ENCODE measurements at regions not wholly inside any gene's neighbourhood (a gene's known extent, or its start where the extent isn't known, plus 50 kb on each side); places are given as distances from the start of the nearest gene placed in this dataset.
A peak's percentile ranks its signal among the peaks of the same experiment; 100 is the strongest.

DNA sequence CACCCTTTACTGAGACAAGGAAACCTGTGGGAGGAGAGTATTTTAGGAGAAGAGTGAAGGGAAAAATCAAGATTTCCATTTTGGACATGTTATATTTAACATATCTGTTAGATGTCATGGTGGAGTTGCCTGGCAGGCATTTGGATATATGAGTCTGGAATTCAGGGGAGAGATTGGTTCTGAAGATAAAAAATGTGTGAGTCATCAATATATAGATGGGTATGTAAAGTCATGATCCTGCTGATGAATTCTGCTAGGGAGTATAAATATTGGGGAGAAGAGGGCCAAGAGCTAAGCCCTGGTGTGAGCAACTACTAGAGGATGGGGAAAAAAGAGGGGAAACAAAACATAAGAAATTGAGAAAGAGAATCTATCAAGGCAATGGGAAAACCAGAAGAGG, 151.3 kb upstream of the SOX9 start:
- intact Hi-C loops (cut with DNase I; ENCODE audit: low total_unique reads): no loop called here
- Histone ChIP-seq H3K9me3 (no peaks in the 10 kb centered on the region), H3K4me1 (peaks cover 0 to 5% (median under 1%) of the 10 kb centered on the region in 4 donors), H3K4me3 (no peak overlapping the region), H3K27me3 (no peaks in the 10 kb centered on the region), H3K27ac (no peak overlapping the region), H3K36me3 (no peaks in the 10 kb centered on the region)
- no peak for DNase-seq
- TF ChIP-seq, protein P1, sequence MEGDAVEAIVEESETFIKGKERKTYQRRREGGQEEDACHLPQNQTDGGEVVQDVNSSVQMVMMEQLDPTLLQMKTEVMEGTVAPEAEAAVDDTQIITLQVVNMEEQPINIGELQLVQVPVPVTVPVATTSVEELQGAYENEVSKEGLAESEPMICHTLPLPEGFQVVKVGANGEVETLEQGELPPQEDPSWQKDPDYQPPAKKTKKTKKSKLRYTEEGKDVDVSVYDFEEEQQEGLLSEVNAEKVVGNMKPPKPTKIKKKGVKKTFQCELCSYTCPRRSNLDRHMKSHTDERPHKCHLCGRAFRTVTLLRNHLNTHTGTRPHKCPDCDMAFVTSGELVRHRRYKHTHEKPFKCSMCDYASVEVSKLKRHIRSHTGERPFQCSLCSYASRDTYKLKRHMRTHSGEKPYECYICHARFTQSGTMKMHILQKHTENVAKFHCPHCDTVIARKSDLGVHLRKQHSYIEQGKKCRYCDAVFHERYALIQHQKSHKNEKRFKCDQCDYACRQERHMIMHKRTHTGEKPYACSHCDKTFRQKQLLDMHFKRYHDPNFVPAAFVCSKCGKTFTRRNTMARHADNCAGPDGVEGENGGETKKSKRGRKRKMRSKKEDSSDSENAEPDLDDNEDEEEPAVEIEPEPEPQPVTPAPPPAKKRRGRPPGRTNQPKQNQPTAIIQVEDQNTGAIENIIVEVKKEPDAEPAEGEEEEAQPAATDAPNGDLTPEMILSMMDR (IDR thresholded peaks at IDR 0.05): no peak
- TF ChIP-seq POLR2AphosphoS5 (IDR thresholded peaks at IDR 0.05) (no peak), EP300 (IDR thresholded peaks at IDR 0.05) (no peak), POLR2A (IDR thresholded peaks at IDR 0.05) (no peak)

DNA sequence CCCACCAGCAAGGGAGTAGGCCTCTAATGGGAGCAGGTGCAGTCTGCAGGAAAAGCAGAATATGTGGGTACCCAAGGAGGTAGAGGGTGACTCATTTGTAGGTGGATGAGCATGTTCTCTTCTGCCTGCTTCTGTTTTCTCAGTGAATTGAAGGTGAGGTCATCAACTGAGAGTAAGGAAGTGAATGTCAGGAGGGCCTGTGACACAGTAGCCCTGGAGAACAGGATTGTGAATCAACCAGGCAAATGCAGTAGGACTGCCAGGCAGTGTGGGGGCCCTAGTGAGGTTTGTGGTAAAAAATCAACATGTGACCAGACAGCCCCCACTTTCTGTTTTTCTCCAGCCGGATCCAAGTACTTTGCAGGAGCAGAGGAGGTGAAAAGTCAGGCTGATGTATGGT, 150.5 kb upstream of the SOX9 start:
- Histone ChIP-seq H3K4me1 (peaks cover 0 to 13% (median 5%) of the 10 kb centered on the region in 4 donors), H3K27ac (no peak overlapping the region), H3K9me3 (no peaks in the 10 kb centered on the region), H3K36me3 (no peaks in the 10 kb centered on the region), H3K27me3 (no peaks in the 10 kb centered on the region), H3K4me3 (no peak overlapping the region)
- 63 to 89% (median 74%) methylated on average over 1 of the region's 1 CpG for WGBS, 5 donors
- TF ChIP-seq POLR2A (IDR thresholded peaks at IDR 0.05) (no peak), EP300 (IDR thresholded peaks at IDR 0.05) (no peak), POLR2AphosphoS5 (IDR thresholded peaks at IDR 0.05) (no peak)
- DNase-seq: peak in 1 of 2 donors; percentile 3
- intact Hi-C loops (cut with DNase I; ENCODE audit: low total_unique reads): no loop called here

DNA sequence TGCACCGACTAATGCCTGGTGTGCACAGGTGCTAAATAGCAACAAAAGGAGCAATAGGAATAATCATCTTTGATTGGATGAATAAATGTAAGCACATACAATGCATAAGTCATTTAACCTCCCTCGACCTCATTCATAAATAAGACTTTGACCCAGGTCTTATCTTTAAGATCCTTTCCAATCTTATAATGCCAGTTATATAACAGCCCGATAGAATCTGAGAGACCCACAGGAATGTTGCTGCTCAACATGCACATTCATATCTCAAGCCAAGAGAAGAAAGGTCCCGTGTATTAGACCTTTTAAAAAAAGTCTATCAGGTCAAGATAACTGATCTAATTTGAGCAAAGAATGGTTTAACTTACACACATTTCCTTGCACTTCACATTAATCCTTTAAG, 146.8 kb upstream of the SOX9 start:
- Histone ChIP-seq H3K27ac (no peak overlapping the region), H3K4me1 (peaks cover 0 to 13% (median 7%) of the 10 kb centered on the region in 4 donors), H3K4me3 (no peak overlapping the region), H3K36me3 (no peaks in the 10 kb centered on the region), H3K27me3 (no peaks in the 10 kb centered on the region), H3K9me3 (no peaks in the 10 kb centered on the region)
- 33 to 57% (median 45%) methylated on average over 4 of the region's 4 CpGs for WGBS, 5 donors
- intact Hi-C loops (cut with DNase I; ENCODE audit: low total_unique reads): no loop called here
- TF ChIP-seq, protein P1 (IDR thresholded peaks at IDR 0.05): no peak
- no peak for TF ChIP-seq POLR2A (IDR thresholded peaks at IDR 0.05)
- no peak for TF ChIP-seq EP300 (IDR thresholded peaks at IDR 0.05)
- no peak for TF ChIP-seq POLR2AphosphoS5 (IDR thresholded peaks at IDR 0.05)
- no peak for DNase-seq

DNA sequence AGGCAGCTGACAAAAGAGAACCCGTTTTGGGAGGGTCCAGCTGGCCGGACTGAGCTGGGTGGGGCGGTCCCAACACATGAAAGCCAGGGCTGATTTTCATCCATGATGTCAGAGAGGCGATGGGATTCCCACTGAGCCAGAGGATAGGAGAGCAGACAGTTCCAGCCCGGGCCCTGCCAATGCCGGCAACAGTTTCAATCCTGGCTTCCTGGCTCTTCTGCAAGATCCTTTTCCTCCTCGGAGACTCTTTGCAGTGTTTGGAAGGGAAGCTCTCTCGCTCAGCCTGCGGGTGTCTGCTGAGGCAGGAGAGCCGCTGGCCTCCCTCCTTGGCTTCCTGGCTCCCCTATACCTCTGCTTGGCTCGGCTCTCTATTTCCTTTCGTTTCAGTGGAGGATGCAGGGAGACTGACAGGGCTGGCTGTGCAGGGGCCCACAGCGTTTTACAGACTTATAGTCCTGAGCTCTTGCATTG, 145.5 kb upstream of the SOX9 start:
- no peaks in the 10 kb centered on the region for H3K27me3 ChIP-seq
- TF ChIP-seq, protein P1 (IDR thresholded peaks at IDR 0.05): no peak
- TF ChIP-seq POLR2AphosphoS5 (IDR thresholded peaks at IDR 0.05) (no peak), EP300 (IDR thresholded peaks at IDR 0.05) (no peak), POLR2A (IDR thresholded peaks at IDR 0.05) (no peak)
- peak overlapping the region; percentile 2 to 79 (median 70) for H3K27ac ChIP-seq
- no peaks in the 10 kb centered on the region for H3K36me3 ChIP-seq
- WGBS, 5 donors: 35 to 64% (median 50%) methylated on average over 7 to 13 of the region's 13 CpGs
- intact Hi-C loops (cut with DNase I; ENCODE audit: low total_unique reads): no loop called here
- H3K4me1 ChIP-seq: peaks cover 0 to 13% (median 7%) of the 10 kb centered on the region in 4 donors
- peak overlapping the region; percentile 27 to 36 (median 32) for H3K4me3 ChIP-seq
- H3K9me3 ChIP-seq: no peaks in the 10 kb centered on the region
- peak in 1 of 2 donors; percentile 77 for DNase-seq

DNA sequence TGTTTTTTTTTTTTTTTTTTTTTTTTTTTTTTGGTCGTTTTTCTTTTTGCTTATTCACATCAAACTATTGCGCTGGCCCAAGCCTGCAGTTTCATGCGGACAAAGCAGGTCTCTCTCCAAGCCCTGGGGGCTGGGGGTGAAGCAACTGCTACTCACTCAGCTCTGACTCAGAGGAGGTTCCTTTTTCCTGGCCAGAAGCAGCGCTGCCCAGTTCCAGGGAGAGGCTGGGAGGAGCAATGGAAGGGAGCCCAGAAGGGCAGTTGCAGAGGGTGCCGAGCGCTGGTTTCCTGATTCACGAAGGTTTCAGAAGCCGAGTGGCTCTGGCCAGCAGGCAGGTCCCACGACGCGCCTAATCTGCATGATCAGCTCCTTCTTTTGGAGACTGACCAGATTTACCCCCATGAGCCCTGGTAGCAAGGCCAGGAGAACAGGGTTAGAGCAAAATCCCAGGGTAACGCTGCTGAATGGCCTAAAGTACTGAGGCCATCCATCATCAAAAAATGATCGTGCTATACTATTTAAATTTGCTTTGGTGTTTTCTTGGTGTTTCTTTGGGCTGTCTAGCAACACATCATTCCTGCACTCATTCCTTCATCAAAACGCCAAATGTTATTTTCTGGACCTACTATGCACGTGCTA, 144.7 kb upstream of the SOX9 start:
- intact Hi-C loops (cut with DNase I; ENCODE audit: low total_unique reads): no loop called here
- Histone ChIP-seq H3K36me3 (no peaks in the 10 kb centered on the region), H3K4me3 (peak overlapping the region in 1 of 4 donors; percentile 31), H3K9me3 (no peaks in the 10 kb centered on the region), H3K27ac (no peak overlapping the region), H3K4me1 (peaks cover 0 to 13% (median 7%) of the 10 kb centered on the region in 4 donors), H3K27me3 (no peaks in the 10 kb centered on the region)
- 32 to 55% (median 39%) methylated on average over 13 to 15 of the region's 15 CpGs for WGBS, 5 donors
- peak; percentile 53 to 63 for DNase-seq
- TF ChIP-seq POLR2AphosphoS5 (IDR thresholded peaks at IDR 0.05): peak in 2 of 3 donors; percentile 10 to 52
- TF ChIP-seq POLR2A (IDR thresholded peaks at IDR 0.05): no peak
- TF ChIP-seq, protein P1 (IDR thresholded peaks at IDR 0.05): no peak
- no peak for TF ChIP-seq EP300 (IDR thresholded peaks at IDR 0.05)

Data from stomach (tissue), 8 donors.